ENCODE measurements at regions not wholly inside any gene's neighbourhood (a gene's known extent, or its start where the extent isn't known, plus 50 kb on each side); places are given as distances from the start of the nearest gene placed in this dataset.

GRCh38 chr12:91967590-91967989 is 178.1 kb downstream of the BTG1 start:
- TF ChIP-seq CTCF (IDR thresholded peaks at IDR 0.05; ENCODE audit: poor library complexity) = no peak
- TF ChIP-seq EZH2 (IDR thresholded peaks at IDR 0.05; ENCODE audit: borderline replicate concordance) = no peak
- TF ChIP-seq EZH2phosphoT487 (IDR thresholded peaks at IDR 0.05; ENCODE audit: low read depth, severe bottlenecking, unreplicated experiment) = no peak

All from hepatocyte (in vitro differentiated cells).